Large intestine (tissue), 3 donors: ENCODE measurements at regions not wholly inside any gene's neighbourhood (a gene's known extent, or its start where the extent isn't known, plus 50 kb on each side); places are given as distances from the start of the nearest gene placed in this dataset.

Experiments
- DNase-seq, 2 donors: peaks; one replicate each; pipeline versions ENCODE4 v3.0.0 to v3.0.0-alpha.2; 2013
- H3K27ac ChIP-seq: one replicate; pipeline ENCODE4 v1.5.1; 2013; ENCODE audit warnings: low read length
- H3K27me3 ChIP-seq: 2 replicates; pipeline ENCODE4 v1.6.1; 2013; ENCODE audit warnings: low read length; ENCODE audit not compliant: control insufficient read depth, insufficient read depth
- H3K36me3 ChIP-seq: 2 replicates; pipeline ENCODE4 v1.6.1; 2013; ENCODE audit warnings: low read length; ENCODE audit not compliant: control insufficient read depth, insufficient read depth
- H3K4me1 ChIP-seq: one replicate; pipeline ENCODE4 v1.6.1; 2013; ENCODE audit warnings: low read length; ENCODE audit not compliant: control insufficient read depth, insufficient read depth
- H3K4me3 ChIP-seq: one replicate; pipeline ENCODE4 v1.5.1; 2013; ENCODE audit warnings: low read length
- H3K9me3 ChIP-seq: one replicate; pipeline ENCODE4 v1.6.1; 2013; ENCODE audit warnings: mild to moderate bottlenecking, low read depth, low read length, moderate library complexity; ENCODE audit not compliant: control insufficient read depth
- WGBS: methylation state at CpG from one replicate; pipeline ENCODE4 v1.1.5; 2013; ENCODE audit warnings: low lambda C conversion rate; ENCODE audit not compliant: insufficient coverage; 5-methylcytosine and 5-hydroxymethylcytosine counted together

DNA sequence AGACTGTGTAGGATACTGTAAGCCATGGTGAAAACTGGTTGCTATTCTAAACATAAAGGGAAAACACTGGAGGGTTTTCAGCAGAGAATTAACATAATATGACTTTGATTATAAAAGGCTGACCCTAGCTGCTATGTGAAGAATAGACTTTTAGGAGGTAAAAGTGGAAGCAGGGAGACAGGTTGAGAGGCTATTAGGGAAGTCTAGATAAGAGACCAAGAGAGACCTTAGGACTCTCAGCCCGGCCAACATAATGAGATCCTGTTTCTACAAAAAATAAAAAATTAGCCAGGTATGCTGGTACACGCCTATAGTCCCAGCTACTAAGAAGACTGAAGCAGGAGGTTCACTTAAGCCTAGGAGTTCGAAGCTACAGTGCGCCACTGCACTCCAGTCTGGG, 393.2 kb upstream of the PMFBP1 start:
- H3K27me3 ChIP-seq, result no peaks in the 10 kb centered on the region
- WGBS, result no CpG with 5 or more reads among the region's 4 CpGs
- no peaks in the 10 kb centered on the region for H3K36me3 ChIP-seq
- peaks cover 5% of the 10 kb centered on the region for H3K4me1 ChIP-seq
- H3K9me3 ChIP-seq, result no peaks in the 10 kb centered on the region
- H3K4me3 ChIP-seq, result no peak overlapping the region
- DNase-seq, result peak; percentile 19 to 74
- peak overlapping the region; percentile 28 for H3K27ac ChIP-seq

DNA sequence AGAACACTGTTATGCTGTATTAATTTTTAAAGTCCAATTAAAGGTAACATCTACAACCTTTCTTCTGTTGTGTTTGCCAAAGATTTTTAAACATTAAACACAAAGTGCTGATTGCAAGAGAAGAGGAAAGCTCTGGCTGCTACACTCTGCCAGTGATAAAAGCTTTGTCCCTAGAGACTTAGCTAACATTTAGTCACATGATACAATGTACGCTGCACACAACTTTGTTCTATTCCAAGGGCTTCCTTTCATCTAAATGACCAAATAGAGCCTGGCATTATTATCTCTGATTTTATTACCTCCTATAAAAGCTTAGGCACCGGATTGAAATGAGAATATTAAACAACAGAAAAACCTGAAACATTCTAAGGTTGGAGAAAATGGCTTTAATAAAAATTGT, 388.7 kb upstream of the PMFBP1 start:
- no peaks in the 10 kb centered on the region for H3K9me3 ChIP-seq
- H3K27ac ChIP-seq, result peak overlapping the region; percentile 22
- 46% methylated on average over 2 of the region's 2 CpGs for WGBS
- H3K27me3 ChIP-seq, result no peaks in the 10 kb centered on the region
- peak; percentile 37 to 72 for DNase-seq
- no peaks in the 10 kb centered on the region for H3K36me3 ChIP-seq
- H3K4me3 ChIP-seq, result no peak overlapping the region
- H3K4me1 ChIP-seq, result peaks cover 5% of the 10 kb centered on the region

DNA sequence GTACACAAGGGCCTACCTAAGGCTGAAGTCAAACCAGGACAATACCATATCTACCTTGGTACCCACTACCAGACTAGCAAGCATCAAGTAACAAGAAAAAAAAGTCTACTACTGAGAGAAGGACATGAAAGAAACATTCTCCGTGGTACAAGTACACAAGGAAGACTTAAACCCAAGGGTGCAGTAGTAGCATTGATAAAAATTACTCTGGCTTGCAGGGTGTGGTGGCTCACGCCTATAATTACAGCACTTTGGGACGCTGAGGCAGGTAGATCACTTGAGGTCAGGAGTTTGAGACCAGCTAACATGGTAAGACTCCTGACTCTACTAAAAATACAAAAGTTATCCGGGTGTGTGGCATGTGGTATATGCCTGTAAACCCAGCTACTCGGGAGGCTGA, 386.5 kb upstream of the PMFBP1 start:
- peaks cover 3% of the 10 kb centered on the region for H3K4me1 ChIP-seq
- DNase-seq, result peak in 1 of 2 donors; percentile 35
- H3K27ac ChIP-seq, result no peak overlapping the region
- H3K36me3 ChIP-seq, result no peaks in the 10 kb centered on the region
- WGBS, result no CpG with 5 or more reads among the region's 5 CpGs
- H3K27me3 ChIP-seq, result no peaks in the 10 kb centered on the region
- no peaks in the 10 kb centered on the region for H3K9me3 ChIP-seq
- no peak overlapping the region for H3K4me3 ChIP-seq

DNA sequence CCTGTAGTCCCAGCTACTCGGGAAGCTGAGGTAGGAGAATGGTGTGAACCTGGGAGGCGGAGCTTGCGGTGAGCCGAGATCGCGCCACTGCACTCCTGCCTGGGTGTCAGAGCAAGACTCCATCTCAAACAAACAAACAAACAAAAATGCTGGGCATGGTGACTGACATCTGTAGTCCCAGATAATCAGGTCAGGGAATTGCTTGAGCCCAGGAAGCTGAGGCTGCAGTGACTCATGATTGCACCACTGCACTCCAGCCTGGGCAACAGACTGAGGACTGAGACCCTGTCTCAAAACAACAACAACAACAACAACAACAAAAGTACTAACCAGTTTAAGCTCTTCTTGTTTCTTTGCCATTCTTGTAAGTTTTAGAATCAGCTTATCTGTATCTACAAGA, 383.0 kb upstream of the PMFBP1 start:
- Histone ChIP-seq H3K27me3 (no peaks in the 10 kb centered on the region), H3K4me3 (no peak overlapping the region), H3K9me3 (no peaks in the 10 kb centered on the region), H3K4me1 (no peaks in the 10 kb centered on the region), H3K36me3 (no peaks in the 10 kb centered on the region), H3K27ac (no peak overlapping the region)
- no peak for DNase-seq
- no CpG with 5 or more reads among the region's 6 CpGs for WGBS

DNA sequence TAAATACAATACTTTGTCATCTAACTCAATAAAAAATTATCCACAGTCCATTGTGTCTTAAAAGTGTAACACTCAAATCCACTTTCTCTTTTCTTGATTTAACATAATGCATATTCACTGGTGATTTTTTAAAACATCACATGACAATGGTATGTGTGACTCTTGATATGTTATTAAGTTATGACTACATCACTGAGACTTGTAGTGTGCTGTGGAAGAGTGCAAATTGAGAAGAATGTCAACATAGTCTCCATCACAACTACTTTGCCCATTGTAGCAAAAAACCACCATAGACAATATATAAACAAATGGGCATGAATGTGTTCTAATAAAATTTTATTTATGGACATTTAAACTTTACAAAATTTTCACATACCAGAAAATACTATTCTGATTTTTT, 380.7 kb upstream of the PMFBP1 start:
- no peaks in the 10 kb centered on the region for H3K4me1 ChIP-seq
- H3K27me3 ChIP-seq, result no peaks in the 10 kb centered on the region
- H3K27ac ChIP-seq, result no peak overlapping the region
- no peaks in the 10 kb centered on the region for H3K9me3 ChIP-seq
- H3K4me3 ChIP-seq, result no peak overlapping the region
- no peaks in the 10 kb centered on the region for H3K36me3 ChIP-seq
- DNase-seq, result no peak

DNA sequence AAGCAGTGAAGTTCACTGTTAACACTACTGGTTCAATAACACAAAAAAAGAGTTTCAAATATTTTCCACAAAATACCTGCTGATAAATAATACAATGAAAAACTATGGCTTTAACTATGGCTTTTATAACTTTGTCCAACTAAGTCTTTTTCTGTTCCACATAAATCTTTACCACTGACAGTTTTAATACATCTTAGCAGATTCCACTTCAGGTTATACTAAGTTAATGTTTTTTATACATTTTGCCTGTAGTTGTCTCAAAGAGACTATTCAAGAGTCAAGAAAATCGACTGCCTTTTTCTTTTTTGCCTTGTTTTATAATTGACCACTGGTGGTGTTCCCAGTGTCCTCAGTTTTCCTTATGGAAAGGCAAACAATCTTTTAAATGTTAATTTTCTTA, 379.7 kb upstream of the PMFBP1 start:
- Histone ChIP-seq H3K27ac (no peak overlapping the region), H3K27me3 (no peaks in the 10 kb centered on the region), H3K36me3 (no peaks in the 10 kb centered on the region), H3K9me3 (no peaks in the 10 kb centered on the region), H3K4me1 (no peaks in the 10 kb centered on the region), H3K4me3 (no peak overlapping the region)
- DNase-seq, result no peak
- 100% methylated on average over 1 of the region's 1 CpG for WGBS

DNA sequence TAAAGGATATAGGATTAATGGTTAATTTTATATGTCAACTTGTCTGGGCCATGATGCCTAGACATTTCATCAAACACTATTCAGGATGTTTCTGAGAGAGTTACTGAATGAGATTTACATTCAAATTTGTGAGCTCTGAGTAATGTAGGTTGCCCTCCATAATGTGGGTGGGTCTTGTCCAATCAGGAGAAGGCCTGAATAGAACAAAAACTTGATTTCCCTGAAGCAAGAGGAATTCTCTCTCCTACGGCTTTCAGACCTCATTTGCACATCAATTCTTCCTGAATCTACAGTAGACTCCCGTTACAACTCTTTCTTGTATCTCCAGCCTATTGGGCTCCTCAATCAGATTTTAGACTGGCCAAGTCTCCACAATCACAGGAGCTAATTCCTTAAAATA, 377.9 kb upstream of the PMFBP1 start:
- Histone ChIP-seq H3K4me1 (no peaks in the 10 kb centered on the region), H3K27ac (no peak overlapping the region), H3K27me3 (no peaks in the 10 kb centered on the region), H3K36me3 (no peaks in the 10 kb centered on the region), H3K9me3 (no peaks in the 10 kb centered on the region), H3K4me3 (no peak overlapping the region)
- no CpG with 5 or more reads among the region's 2 CpGs for WGBS
- DNase-seq, result no peak

DNA sequence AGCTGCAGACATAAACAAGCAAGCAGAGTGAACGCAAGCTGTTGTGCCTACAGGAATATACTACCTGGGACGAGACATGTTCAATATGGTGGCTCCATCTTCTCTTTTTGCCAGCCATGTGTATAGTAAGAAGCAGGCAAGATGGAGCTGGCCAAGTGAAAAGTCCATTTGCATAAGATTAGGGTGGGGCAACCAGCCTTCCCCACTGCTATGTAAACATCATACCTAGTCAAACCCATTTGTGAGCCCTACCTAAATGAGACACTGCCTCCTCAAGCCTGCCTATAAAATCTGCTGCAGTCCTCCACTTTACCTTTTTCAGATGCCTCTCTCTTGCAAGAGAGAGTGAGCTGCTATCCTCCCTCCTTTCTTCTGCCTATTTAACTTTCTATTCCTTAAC, 370.1 kb upstream of the PMFBP1 start:
- Histone ChIP-seq H3K4me1 (no peaks in the 10 kb centered on the region), H3K9me3 (no peaks in the 10 kb centered on the region), H3K4me3 (no peak overlapping the region), H3K36me3 (no peaks in the 10 kb centered on the region), H3K27ac (no peak overlapping the region), H3K27me3 (no peaks in the 10 kb centered on the region)
- no peak for DNase-seq
- WGBS, result 100% methylated on average over 1 of the region's 2 CpGs

DNA sequence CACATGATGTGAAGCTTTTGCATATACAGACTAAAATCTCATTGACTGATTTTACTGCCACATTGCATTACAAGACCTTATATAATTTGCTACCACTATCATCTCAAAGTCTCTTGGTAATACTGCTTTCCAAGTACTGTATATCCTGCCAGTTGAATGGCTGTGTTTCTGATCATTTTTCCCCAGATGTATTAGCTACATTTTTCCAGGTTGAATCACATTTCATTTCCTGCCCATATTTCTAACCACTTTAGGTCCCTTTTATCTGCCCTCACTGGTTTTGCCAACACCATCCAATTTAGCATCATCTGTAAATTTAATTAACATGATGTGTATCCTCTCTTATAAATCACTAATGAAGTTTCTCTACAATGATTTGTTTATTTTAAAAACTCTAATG, 365.7 kb upstream of the PMFBP1 start:
- DNase-seq, result no peak
- H3K27ac ChIP-seq, result no peak overlapping the region
- no peaks in the 10 kb centered on the region for H3K36me3 ChIP-seq
- no peaks in the 10 kb centered on the region for H3K4me1 ChIP-seq
- H3K4me3 ChIP-seq, result no peak overlapping the region
- H3K9me3 ChIP-seq, result no peaks in the 10 kb centered on the region
- no peaks in the 10 kb centered on the region for H3K27me3 ChIP-seq

DNA sequence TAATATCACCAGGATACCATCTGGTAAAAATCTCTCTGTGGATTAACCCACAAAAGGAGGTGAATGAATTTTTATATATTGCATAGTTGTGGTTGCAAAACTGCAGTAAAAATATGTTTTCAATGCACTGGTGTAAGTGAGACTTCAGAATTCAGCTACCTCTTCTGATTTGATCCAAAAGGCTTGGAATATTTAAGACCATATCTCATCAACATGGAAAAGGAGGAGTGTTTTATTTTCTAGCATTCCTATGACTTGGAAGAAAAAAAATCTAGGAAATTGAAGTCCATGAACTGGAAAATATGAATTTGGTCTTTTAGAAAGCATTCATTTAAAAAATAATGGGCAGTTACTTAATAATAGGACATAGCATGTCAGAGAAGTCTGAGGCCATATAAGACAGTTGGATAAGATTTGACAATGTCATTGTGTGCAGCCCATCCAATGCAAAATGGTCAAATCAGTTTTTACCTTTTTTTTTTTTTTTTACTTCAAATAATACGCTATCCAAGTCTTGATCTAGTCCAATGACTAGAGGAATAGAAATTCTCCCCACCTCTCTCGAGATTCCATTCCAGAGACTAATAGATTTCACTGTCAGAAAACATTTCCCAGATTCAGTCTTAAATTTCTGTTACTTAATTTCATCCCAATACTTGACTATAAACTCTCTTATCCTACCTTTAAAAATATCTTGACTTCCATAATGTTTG, 364.9 kb upstream of the PMFBP1 start:
- WGBS, result no CpG with 5 or more reads among the region's 2 CpGs
- Histone ChIP-seq H3K27me3 (no peaks in the 10 kb centered on the region), H3K36me3 (no peaks in the 10 kb centered on the region), H3K4me1 (no peaks in the 10 kb centered on the region), H3K9me3 (no peaks in the 10 kb centered on the region), H3K4me3 (no peak overlapping the region), H3K27ac (no peak overlapping the region)
- DNase-seq, result no peak

DNA sequence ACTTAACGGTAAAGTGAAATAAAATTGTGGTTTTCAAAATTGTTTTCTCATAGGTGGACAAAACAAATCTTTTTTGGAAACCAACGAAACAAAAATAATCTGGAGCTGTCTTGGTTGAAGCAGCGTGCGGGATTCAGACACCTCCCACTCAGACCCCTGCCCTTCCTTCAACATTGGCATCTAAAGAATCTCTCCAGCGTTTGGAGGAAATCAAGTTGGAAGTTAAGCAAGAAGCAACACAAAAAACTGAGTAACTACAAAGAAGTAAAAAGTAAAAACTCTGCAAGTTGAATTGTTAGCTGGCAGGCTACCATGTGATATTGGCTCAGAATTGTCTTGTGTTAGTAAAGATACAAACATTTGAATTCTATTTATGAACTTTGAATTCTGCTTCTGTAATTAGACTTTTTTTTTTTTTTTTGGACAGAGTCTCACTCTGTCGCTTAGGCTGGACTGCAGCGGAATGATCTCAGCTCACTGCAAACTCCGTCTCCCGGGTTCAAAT, 361.0 kb upstream of the PMFBP1 start:
- no peak overlapping the region for H3K27ac ChIP-seq
- WGBS, result 90% methylated on average over 5 of the region's 9 CpGs
- H3K4me1 ChIP-seq, result no peaks in the 10 kb centered on the region
- no peaks in the 10 kb centered on the region for H3K36me3 ChIP-seq
- no peak for DNase-seq
- H3K9me3 ChIP-seq, result no peaks in the 10 kb centered on the region
- no peaks in the 10 kb centered on the region for H3K27me3 ChIP-seq
- no peak overlapping the region for H3K4me3 ChIP-seq
